ENCODE measurements at regions not wholly inside any gene's neighbourhood (a gene's known extent, or its start where the extent isn't known, plus 50 kb on each side); places are given as distances from the start of the nearest gene placed in this dataset.

GRCh38 chr7:17406738-17407137 lies 108.3 kb downstream of the AHR start:
- Mint-ChIP-seq H3K36me3 (ENCODE audit: low read depth) (no peaks in the 10 kb centered on the region), H3K27ac (peak overlapping the region in 1 of 3 experiments; percentile 10), H3K9me3 (no peaks in the 10 kb centered on the region), H3K4me3 (no peak overlapping the region), H3K27me3 (ENCODE audit: low read depth) (no peaks in the 10 kb centered on the region), H3K4me1 (no peaks in the 10 kb centered on the region)
- TF ChIP-seq CTCF (IDR thresholded peaks at IDR 0.05; ENCODE audit: unreplicated experiment in 3 of 3): no peak

- Mint-ChIP-seq H3K36me3 (ENCODE audit: low read depth) (no peaks in the 10 kb centered on the region), H3K4me3 (no peak overlapping the region), H3K27me3 (ENCODE audit: low read depth) (no peaks in the 10 kb centered on the region), H3K27ac (peak overlapping the region in 1 of 3 experiments; percentile 10), H3K9me3 (no peaks in the 10 kb centered on the region), H3K4me1 (no peaks in the 10 kb centered on the region)
- no peak for TF ChIP-seq CTCF (IDR thresholded peaks at IDR 0.05; ENCODE audit: unreplicated experiment in 3 of 3)
Measured at GRCh38 chr7:17407229-17407628, 108.8 kb downstream of the AHR start.

GRCh38 chr7:17408245-17408903 lies 109.9 kb downstream of the AHR start:
- TF ChIP-seq CTCF (IDR thresholded peaks at IDR 0.05; ENCODE audit: unreplicated experiment in 3 of 3): no peak
- Mint-ChIP-seq H3K36me3 (ENCODE audit: low read depth) (no peaks in the 10 kb centered on the region), H3K9me3 (no peaks in the 10 kb centered on the region), H3K4me1 (no peaks in the 10 kb centered on the region), H3K27ac (no peak overlapping the region), H3K4me3 (no peak overlapping the region), H3K27me3 (ENCODE audit: low read depth) (no peaks in the 10 kb centered on the region)

- Mint-ChIP-seq H3K4me3 (no peak overlapping the region), H3K36me3 (ENCODE audit: low read depth) (no peaks in the 10 kb centered on the region), H3K4me1 (no peaks in the 10 kb centered on the region), H3K27ac (no peak overlapping the region), H3K27me3 (ENCODE audit: low read depth) (no peaks in the 10 kb centered on the region), H3K9me3 (no peaks in the 10 kb centered on the region)
- TF ChIP-seq CTCF (IDR thresholded peaks at IDR 0.05; ENCODE audit: unreplicated experiment in 3 of 3): no peak
Measured at GRCh38 chr7:17408904-17409290, 110.4 kb downstream of the AHR start.

GRCh38 chr7:17411922-17412321 lies 113.5 kb downstream of the AHR start:
- TF ChIP-seq CTCF (IDR thresholded peaks at IDR 0.05; ENCODE audit: unreplicated experiment in 3 of 3): no peak
- no peak overlapping the region for H3K4me3 Mint-ChIP-seq
- no peaks in the 10 kb centered on the region for H3K36me3 Mint-ChIP-seq (ENCODE audit: low read depth)
- H3K9me3 Mint-ChIP-seq: no peaks in the 10 kb centered on the region
- H3K27me3 Mint-ChIP-seq (ENCODE audit: low read depth): no peaks in the 10 kb centered on the region
- H3K27ac Mint-ChIP-seq: no peak overlapping the region
- no peaks in the 10 kb centered on the region for H3K4me1 Mint-ChIP-seq

GRCh38 chr7:17412883-17413282 lies 114.4 kb downstream of the AHR start:
- Mint-ChIP-seq H3K36me3 (ENCODE audit: low read depth) (no peaks in the 10 kb centered on the region), H3K27ac (no peak overlapping the region), H3K9me3 (no peaks in the 10 kb centered on the region), H3K4me3 (no peak overlapping the region), H3K4me1 (no peaks in the 10 kb centered on the region), H3K27me3 (ENCODE audit: low read depth) (no peaks in the 10 kb centered on the region)
- TF ChIP-seq CTCF (IDR thresholded peaks at IDR 0.05; ENCODE audit: unreplicated experiment in 3 of 3): no peak

Data from nephron (organoid).